ENCODE measurements at regions not wholly inside any gene's neighbourhood (a gene's known extent, or its start where the extent isn't known, plus 50 kb on each side); places are given as distances from the start of the nearest gene placed in this dataset.

DNA sequence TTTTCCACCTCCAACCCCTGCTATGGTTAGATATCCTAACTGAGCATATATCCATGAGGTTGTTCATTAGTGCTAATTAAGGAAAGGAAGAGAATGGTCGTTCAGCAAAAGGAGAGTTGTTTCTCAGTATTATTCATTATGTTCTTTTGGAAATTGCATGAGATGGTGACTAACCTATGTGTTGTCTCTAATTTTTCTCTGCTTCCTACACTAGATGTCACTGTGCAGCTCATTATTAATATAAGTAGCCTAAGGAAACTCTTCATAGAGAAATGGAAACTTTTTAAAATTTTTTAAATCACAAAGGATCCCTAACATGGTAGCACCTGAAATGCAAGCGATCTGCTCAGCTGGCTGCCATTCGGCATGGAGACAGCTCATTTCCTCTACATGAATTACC, 67.7 kb upstream of the FAM9A start:
- DNase-seq (ENCODE audit: low read depth): no peak

DNA sequence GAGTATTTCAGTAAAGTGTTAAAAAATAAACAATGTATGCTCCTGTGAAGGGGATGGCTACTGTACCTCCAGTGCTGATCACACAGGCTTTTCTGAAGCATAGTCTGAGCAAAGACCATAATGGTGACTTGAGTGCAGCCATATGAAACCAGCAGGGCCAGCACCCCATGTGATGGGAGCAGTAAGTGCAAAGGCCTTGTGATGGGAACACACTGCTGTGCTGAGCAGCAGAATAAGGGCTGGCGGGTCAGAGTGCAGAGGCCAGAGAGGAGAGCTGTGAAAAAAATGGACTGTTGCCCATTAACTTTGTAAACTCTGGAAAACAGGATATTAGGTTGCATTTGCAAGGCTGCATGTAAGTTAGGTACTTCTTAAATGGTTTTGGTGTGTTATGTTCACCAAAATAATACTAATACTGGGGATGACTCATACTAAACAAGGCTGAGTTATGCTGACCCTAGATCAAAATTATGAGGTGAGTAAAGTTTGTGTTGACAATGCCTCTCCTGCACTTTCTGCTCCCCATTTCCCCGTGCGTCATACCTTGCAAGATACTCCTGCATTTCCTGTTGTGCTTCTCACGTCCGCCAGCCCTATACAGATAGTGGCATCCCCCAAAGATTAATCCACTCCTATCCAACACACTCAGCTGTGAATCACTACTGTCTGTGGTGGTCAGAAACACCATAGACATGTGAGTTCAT, 67.0 kb upstream of the FAM9A start:
- no peak for DNase-seq (ENCODE audit: low read depth)

- no peak for DNase-seq (ENCODE audit: low read depth)
These were observed 66.2 kb upstream of the FAM9A start for GRCh38 chrX:8867406-8867805.

- no peak for DNase-seq (ENCODE audit: low read depth)
These were observed 63.0 kb upstream of the FAM9A start for GRCh38 chrX:8864161-8864560.

- no peak for DNase-seq (ENCODE audit: low read depth)
These were observed 60.7 kb upstream of the FAM9A start for GRCh38 chrX:8861908-8862307.

- no peak for DNase-seq (ENCODE audit: low read depth)
These were observed 50.2 kb upstream of the FAM9A start for GRCh38 chrX:8851231-8851886.

Measured in GM04504 (cell line).